G401 (cell line): ENCODE measurements at regions not wholly inside any gene's neighbourhood (a gene's known extent, or its start where the extent isn't known, plus 50 kb on each side); places are given as distances from the start of the nearest gene placed in this dataset.
"Not testable (repeated sequence)": the region's sequence is repeated elsewhere in the genome, so short reads cannot be mapped to it uniquely, and the experiment has no call there.

Experiments used
- DNase-seq: peaks from one replicate; pipeline ENCODE4 v3.0.0-alpha.2; 2015; ENCODE audit warnings: low spot score
- in situ Hi-C: cut with HindIII; loops from 2 replicates; pipeline ENCODE4 v1.10.0; 2016; ENCODE audit warnings: low sequenced_read_pairs, mixed read lengths

DNA sequence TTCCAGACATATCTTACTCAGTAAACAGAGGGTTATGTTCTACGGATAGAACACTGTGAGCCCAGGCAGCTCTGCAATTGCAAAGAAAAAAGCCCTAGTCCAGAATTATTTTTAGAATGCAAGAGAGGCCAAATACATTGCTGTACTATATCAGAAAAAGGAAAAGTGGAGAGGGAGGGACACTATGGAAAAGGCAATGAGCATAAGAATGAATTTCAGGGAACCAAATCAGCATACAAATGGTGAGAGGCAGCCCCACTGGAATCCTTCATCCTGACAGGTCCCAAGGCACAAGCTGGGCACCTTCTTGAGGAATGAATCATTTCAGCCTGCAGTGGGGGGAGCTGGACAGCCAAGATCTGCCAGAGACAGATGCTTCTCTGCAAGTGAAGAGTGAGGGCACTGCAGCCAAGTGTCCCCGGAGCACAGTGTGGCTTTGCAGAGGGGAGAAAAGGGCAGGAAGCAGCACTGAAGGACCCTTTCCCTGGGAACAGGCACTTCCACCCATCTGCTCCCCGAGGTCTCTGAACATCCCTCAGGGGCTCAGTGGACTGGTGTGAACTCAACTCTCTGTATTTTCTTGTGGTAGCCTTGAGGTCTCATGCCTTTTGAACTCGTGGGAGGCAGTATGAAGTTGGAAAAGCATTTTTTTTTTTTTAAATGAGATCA, 115.6 kb downstream of the XCL2 start:
- in situ Hi-C loops = no loop called here
- DNase-seq = peak; percentile 78

DNA sequence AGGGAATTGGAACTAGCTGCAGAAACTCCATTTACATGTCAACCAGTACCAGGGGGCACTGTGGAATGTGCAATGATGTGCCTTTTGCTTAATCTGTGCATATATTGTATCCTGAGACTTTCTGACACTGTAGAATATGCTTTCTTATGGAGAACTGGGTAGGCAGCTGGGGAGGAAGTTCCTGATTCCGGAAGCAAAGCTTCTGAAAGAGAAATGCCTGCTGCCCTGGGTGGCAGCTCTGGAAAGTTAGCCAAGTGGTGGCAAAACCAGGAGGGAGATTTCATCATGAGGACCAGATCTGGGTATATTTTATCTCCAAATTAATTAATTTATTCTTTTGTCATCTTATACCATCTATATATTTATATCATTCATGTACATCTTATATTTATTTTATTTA, 116.7 kb downstream of the XCL2 start:
- in situ Hi-C loops = no loop called here
- peak; percentile 45 for DNase-seq

- DNase-seq = no peak
- in situ Hi-C loops = no loop called here
These were observed 119.5 kb downstream of the XCL2 start for GRCh38 chr1:168424281-168424680.

DNA sequence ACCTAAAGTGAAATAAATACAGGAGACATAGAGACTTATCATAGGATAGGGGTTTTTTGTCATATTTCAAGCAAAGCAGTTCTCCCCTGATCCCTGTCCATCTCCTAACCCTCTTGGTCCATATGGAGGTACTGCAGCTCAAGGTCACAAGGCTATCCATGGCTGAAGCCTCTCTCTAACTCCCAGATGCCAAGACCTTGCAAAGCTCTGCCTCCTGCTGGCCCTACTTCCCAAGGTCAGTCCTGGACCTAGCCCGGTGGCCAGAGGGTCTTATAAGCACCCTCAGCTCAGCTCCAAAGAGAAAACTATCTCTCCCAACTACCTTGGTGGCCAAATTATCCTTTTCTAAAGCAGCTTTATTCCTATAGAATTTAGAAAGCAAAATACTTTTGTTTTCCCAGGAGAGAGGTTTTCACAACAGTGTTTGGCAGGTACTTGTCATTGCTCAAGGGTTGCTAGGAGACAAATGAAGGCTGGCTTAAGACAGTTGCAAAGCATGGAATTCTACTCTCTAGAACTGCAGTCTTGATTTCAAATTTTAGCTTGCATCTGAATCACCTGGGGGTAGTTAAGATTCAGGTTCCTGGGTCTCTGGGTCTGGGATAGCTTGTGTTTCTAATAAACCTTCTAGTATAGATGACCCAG, 121.5 kb downstream of the XCL2 start:
- in situ Hi-C loops = no loop called here

GRCh38 chr1:168421399-168422004, 122.3 kb downstream of the XCL2 start:
- in situ Hi-C loops = no loop called here
- no peak for DNase-seq

More for the DNA sequence above, 121.5 kb downstream of the XCL2 start:
- no peak for DNase-seq

GRCh38 chr1:168420177-168420576, 123.6 kb downstream of the XCL2 start:
- in situ Hi-C loops = no loop called here

DNA sequence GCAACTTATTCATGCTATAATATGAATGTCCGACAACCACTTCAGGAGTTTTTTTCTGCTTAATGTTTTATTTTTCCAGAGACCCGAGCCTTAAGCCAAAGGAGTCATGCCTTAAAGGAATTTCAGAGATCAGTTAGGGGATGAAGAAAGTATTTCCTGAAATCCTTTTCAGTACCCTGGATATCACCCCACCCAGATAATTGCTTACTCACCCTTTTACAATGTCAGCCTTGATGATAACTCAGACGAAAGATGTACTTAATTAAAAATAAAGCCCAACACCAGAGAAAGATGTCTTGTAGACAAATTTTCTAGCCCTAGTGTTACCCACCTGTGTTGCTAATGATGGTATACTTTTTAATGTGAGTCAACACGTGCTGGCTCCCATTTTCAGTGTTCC, 124.1 kb downstream of the XCL2 start:
- in situ Hi-C loops = no loop called here

More at GRCh38 chr1:168420177-168420576, 123.6 kb downstream of the XCL2 start:
- no peak for DNase-seq

DNA sequence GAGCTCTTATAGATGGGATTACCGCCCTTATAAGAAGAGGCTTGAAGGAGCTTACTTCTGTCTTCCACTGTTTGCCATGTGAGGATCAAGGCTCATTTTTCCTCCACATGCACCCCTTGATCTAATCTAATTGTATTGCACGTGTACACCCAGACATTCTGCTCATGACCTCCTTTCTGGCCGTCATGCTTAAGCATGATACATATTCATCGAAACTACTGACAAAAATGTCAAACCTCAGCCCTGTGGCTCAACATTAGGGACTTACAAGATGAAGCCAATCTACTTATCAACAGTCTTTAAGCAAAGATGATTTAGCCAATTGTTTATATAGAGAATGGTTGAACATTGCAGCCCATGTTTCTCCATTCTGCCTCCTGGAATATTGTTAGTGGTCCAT, 127.6 kb downstream of the XCL2 start:
- in situ Hi-C loops = no loop called here
- DNase-seq = no peak

More for the DNA sequence above, 124.1 kb downstream of the XCL2 start:
- no peak for DNase-seq

DNA sequence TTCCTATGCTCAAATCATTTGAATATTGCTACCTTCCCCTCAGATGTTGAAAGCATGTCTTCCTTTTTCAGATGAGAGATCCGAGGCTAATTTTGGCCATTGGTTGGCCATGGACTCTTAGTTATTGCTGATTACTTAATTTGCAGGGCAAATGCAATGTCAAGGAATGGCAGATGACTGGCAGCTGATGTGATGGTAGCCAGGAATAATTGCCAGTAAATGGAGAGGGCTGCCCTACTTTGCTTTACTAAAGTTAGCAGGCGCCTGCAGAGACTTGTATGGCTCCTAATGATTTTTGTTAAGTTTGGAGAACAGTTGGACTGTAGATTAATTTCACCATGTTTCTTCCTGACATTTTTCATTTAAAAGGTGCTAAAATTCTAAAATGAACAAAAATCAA, 128.9 kb downstream of the XCL2 start:
- no peak for DNase-seq
- in situ Hi-C loops = no loop called here

DNA sequence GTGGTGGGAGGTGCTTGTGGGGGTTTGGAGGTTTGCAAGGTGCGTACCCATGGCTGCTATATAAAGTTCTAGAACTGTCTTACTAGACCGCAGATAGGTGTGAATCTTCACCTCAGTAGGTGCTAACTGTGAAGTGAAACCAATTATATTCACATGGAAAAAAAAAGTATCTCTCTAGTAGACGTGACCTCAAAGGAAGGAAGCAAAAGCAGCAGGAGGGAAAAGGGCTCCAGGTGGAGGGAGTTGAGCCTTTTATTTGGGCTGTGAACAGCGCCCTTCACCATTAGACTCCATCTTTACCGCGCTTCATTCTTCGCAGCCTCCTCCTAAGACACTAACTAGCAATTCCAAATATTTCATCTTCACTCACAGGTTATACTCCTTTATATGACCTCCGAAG, 129.8 kb downstream of the TBX19 start:
- in situ Hi-C loops = no loop called here
- no peak for DNase-seq

GRCh38 chr1:168408884-168409283, 128.2 kb downstream of the TBX19 start:
- in situ Hi-C loops = no loop called here
- DNase-seq = no peak

DNA sequence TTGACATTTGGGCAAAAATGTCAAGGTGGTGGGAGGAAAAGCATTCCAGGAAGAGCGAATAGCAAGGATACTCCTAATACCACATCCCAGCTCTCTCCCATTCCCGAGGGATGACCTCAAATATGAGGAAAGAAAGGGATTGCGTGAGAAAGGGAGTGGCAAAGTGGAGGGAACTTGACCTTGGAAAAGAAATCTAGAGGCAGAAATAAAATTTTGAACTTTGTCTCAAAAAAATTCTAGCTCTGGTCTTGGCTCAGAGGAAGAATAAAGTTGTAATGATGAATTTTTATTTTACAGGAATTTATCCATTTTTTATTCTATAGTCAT, 127.8 kb downstream of the TBX19 start:
- no peak for DNase-seq
- in situ Hi-C loops = no loop called here

- in situ Hi-C loops = no loop called here
- no peak for DNase-seq
These were observed 127.3 kb downstream of the TBX19 start for GRCh38 chr1:168407832-168408538.

GRCh38 chr1:168405906-168406549, 125.4 kb downstream of the TBX19 start:
- no peak for DNase-seq

DNA sequence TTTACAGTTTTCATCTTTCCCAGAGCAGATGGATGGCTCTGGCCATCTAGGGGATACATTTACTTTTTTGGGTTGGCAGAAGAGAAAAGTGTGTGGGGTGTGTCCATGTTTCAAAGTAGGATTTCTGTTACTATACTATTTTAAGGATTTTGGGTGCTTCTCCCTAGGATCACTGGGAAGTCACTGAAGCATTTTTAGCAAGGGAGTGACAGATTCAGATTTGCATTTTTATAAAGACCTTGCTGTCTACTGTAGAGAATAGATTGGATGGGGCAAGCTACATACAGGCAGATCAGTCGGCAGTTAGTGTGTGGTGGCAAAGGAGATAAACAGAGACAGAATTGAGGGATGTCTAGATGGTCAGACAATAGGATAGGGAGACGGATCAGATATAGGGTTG, 122.5 kb downstream of the TBX19 start:
- no peak for DNase-seq
- in situ Hi-C loops = no loop called here

More at GRCh38 chr1:168405906-168406549, 125.4 kb downstream of the TBX19 start:
- in situ Hi-C loops = no loop called here

- in situ Hi-C loops, DNase-seq: not testable (repeated sequence)
These were observed 121.8 kb downstream of the TBX19 start for GRCh38 chr1:168402466-168402865.

GRCh38 chr1:168401341-168401740, 120.7 kb downstream of the TBX19 start:
- in situ Hi-C loops = no loop called here
- DNase-seq = no peak

DNA sequence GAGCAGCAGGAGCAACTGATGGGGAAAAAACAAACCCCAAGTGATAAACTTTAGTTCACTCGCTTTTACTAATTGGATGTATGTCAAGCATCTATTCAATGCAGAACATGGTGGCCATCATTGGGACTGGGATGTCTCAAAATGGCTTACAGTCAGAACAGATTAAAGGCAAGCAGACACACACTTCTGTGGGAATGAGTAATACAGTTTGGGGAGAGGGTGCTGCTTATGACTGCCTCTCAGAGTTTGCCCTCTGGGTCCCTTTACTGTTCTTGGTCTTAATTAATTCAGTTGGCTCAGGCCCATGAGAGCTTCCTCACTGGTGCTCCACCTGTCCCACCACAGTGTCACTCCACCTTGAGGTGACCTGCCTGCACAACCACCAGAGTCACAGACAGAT, 119.5 kb downstream of the TBX19 start:
- DNase-seq = no peak
- in situ Hi-C loops = no loop called here

DNA sequence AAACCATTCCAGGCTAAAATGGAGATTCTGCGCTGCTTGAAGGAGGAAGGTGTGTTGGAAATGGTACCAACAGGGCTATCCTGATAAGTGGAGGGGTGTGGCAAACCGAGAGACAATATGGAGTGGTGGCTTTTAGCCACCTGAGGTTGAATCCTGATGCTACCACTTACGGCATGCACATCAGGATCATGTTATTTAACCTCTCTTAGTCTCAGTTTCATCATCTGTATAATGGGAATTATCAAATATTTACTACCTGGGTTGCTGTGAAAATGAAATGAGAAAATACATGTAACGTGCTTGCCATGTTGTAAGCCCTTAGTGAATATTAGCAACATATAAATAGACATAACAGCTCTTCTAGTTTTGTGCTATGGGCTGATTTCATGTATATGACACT, 117.1 kb downstream of the TBX19 start:
- in situ Hi-C loops = no loop called here

More for the DNA sequence above, 117.1 kb downstream of the TBX19 start:
- no peak for DNase-seq
